NT2/D1 (cell line): ENCODE measurements at regions not wholly inside any gene's neighbourhood (a gene's known extent, or its start where the extent isn't known, plus 50 kb on each side); places are given as distances from the start of the nearest gene placed in this dataset.

ENCODE experiments used
- YY1 ChIP-seq: IDR thresholded peaks from 2 replicates; pipeline ENCODE4 v1.6.1; 2011; ENCODE audit not compliant: insufficient read length, insufficient read depth
- ZNF274 ChIP-seq: IDR thresholded peaks from 2 replicates; pipeline ENCODE4 v1.6.1; 2011; ENCODE audit warnings: mild to moderate bottlenecking, low read depth, low read length

DNA sequence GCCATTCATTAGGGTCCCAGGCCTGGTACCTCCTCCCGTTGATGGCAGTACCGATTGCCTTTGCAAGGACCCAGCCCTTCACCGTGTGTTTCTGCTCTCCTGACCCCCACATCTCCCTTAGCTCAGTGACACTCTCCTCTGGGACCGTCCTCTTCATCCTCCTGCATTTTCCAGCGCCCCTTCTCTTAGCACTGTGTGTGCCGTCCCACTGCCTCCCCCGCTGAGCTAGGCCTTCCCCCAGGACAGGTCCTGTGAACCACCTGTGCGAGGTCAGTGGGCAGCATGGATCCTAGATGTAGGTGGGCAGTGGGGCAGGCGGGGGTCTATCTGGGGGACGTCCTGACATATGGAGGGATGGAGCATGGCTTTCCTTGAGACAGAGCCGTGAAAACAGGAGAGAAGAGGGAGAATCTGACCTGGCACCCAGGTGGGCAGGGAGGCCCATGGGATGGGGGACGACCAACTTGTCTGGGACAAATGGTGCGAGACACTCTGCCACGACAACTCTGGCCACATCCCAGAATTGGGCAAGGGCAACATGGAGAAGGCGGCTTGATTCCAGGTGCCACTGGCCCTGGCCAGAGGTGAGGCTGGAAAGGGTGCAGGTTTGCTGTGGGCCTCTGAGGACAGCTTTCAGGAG lies 87.7 kb upstream of the ALDH1L1 start:
- TF ChIP-seq YY1 (no peak), ZNF274 (no peak)
